Suprapubic skin (tissue), 4 donors: ENCODE measurements at regions not wholly inside any gene's neighbourhood (a gene's known extent, or its start where the extent isn't known, plus 50 kb on each side); places are given as distances from the start of the nearest gene placed in this dataset.

ENCODE experiments used
- EP300 ChIP-seq: sonication (generic); formaldehyde crosslinking; IDR thresholded peaks from one replicate; pipeline ENCODE4 v1.6.1; 2017; ENCODE audit warnings: antibody characterized with exemption
- POLR2A ChIP-seq, 2 donors: fragments of 450-650 bp; IDR thresholded peaks; one replicate each; pipeline ENCODE4 v1.6.1; 2017; ENCODE audit warnings: antibody characterized with exemption in 2 of 2, mild to moderate bottlenecking in 2 of 2, moderate library complexity in 2 of 2
- POLR2AphosphoS5 ChIP-seq, 3 donors: sonication (generic); formaldehyde crosslinking; IDR thresholded peaks; one replicate each; pipeline ENCODE4 v1.6.1; 2017; ENCODE audit warnings: antibody characterized with exemption in 3 of 3
- TF ChIP-seq, protein P1 (sequence below), 2 donors: fragments of 200-600 bp in 1 of 2; fragments of 450-650 bp in 1 of 2; sonication (generic) in 1 of 2; IDR thresholded peaks; one replicate each; pipeline ENCODE4 v1.5.1; 2016 to 2019; ENCODE audit warnings: antibody characterized with exemption in 2 of 2, mild to moderate bottlenecking in 1 of 2, moderate library complexity in 1 of 2

GRCh38 chr2:14720739-14721138, 88.2 kb downstream of the LRATD1 start:
- TF ChIP-seq, protein P1, sequence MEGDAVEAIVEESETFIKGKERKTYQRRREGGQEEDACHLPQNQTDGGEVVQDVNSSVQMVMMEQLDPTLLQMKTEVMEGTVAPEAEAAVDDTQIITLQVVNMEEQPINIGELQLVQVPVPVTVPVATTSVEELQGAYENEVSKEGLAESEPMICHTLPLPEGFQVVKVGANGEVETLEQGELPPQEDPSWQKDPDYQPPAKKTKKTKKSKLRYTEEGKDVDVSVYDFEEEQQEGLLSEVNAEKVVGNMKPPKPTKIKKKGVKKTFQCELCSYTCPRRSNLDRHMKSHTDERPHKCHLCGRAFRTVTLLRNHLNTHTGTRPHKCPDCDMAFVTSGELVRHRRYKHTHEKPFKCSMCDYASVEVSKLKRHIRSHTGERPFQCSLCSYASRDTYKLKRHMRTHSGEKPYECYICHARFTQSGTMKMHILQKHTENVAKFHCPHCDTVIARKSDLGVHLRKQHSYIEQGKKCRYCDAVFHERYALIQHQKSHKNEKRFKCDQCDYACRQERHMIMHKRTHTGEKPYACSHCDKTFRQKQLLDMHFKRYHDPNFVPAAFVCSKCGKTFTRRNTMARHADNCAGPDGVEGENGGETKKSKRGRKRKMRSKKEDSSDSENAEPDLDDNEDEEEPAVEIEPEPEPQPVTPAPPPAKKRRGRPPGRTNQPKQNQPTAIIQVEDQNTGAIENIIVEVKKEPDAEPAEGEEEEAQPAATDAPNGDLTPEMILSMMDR (IDR thresholded peaks at IDR 0.05): no peak
- TF ChIP-seq POLR2A (IDR thresholded peaks at IDR 0.05): no peak
- TF ChIP-seq POLR2AphosphoS5 (IDR thresholded peaks at IDR 0.05): no peak
- TF ChIP-seq EP300: no peak
